ENCODE measurements at regions not wholly inside any gene's neighbourhood (a gene's known extent, or its start where the extent isn't known, plus 50 kb on each side); places are given as distances from the start of the nearest gene placed in this dataset.
"Not testable (repeated sequence)": the region's sequence is repeated elsewhere in the genome, so short reads cannot be mapped to it uniquely, and the experiment has no call there.

DNA sequence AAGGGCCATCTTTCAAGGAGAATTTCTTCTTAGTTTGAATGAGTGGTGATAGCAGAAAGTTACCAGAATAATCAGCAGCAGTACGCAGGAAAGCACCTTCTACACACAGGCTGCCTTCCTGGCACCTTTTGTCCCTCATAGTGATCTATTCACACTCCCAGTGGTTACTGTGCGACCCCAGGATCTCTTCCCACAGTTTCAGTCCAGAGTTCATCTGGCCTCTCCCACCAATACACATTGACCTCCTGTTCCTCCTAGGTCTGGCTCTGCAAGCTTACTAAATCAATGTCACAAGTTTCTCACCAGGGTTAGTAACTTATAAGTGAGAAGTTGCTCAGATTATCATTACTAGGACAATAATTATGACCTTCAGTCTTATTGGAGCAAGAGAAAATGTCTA lies 99.1 kb upstream of the PIK3R1 start:
- no peak for DNase-seq (ENCODE audit: extremely low read depth, low read depth, low spot score)

DNA sequence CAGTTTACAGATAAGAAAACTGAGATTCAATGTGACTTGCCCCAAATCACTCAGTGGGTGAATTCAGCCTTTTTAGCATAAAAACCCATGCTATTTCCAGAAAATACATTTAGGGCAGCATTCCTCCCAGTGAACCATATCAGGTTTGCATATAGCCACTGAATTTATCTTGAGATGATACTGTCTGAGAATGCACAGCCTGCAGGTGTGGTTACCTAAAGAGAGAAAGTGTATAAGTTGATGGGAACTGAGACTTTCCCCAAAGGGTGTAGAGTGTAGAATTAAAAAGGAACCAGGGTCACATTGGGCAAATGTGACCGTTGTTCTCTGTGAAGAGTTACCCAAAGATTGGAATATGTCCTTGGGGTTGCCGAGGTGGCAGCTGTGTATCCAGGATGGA lies 100.0 kb upstream of the PIK3R1 start:
- DNase-seq (ENCODE audit: extremely low read depth, low read depth, low spot score) = no peak

DNA sequence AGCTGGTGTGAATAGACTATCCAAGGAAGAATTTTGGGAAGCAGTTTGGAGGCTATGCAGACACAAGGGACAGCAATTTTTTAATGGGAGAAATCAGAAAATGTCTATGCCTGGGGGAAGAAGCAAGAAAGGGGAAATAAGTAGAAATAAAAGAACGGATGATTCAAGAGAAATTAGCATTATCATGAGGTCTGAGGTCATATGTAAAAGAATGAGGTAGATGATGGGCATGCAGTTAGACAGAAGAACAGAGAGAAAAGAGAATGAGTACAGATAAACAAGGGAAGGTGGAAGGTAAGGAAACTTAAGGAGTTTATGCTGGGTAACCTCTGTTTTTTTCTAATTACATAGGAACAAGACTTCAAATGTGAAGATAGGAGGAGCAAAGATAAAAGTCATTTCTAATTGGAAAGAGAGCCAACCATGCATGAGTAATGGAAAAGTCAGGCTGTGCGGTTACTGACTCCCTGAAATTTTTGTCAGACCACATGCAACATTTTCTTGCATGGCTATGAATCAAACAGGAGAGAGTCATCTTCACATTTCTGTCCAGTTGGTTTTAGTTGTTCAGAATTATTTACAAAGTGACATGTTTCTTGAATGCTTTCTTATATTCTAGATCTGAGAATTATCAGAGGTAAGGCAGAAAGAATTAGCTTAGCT lies 101.0 kb upstream of the PIK3R1 start:
- DNase-seq (ENCODE audit: extremely low read depth, low read depth, low spot score) = no peak

DNA sequence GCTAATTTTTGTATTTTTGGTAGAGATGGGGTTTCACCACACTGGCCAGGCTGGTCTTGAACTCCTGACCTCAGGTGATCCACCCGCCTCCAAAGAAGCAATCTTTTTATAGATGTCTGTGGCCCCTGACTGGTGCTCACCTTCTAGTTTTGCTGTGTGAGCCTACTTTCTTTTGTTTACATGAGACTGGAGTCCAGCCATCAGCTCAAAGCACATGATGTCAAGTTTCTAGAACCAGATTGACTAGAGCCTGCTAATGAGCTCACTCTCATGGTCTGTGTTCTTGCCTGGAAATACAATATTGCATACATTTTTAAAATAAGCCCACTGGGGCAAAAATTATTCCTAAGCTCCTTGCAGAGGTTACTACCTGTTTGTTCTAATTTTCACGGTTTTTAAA lies 102.9 kb upstream of the PIK3R1 start:
- no peak for DNase-seq (ENCODE audit: extremely low read depth, low read depth, low spot score)

DNA sequence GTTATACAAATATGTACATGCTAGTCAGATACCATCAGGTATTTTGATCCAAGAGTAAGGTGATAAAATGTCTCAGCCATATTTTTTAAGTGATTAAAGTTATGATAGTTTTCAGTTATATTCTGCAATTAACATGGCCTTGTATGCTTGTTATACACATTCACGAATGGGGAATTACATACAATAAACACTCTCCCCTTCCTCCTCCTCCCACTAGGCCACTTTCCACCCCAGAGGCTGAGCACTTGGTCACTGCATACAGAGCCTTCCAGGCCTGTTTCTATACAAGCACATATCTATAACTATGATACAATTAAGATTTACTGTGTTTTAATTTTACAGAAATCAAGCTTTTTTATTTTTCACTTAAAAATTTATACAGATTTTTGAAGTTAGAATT lies 104.7 kb upstream of the PIK3R1 start:
- DNase-seq (ENCODE audit: extremely low read depth, low read depth, low spot score) = no peak

DNA sequence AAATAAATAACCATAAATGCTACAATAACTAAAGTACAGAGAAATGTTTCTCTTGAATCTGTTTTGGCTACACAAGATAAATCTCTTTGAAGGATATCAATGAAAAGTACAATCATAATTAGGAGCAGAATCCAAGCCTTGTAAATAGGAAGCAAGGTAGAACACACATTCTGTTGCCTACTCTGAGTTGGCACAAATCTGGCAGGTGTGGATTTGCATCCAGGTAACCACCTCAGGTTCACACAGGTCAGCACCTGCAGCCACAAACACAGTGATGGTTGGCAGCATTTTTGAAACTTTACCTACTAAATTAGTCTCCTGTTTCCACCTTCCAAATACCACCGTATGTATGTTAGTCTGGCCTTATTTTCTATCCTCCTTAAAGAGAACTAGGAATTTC lies 105.3 kb upstream of the PIK3R1 start:
- no peak for DNase-seq (ENCODE audit: extremely low read depth, low read depth, low spot score)

DNA sequence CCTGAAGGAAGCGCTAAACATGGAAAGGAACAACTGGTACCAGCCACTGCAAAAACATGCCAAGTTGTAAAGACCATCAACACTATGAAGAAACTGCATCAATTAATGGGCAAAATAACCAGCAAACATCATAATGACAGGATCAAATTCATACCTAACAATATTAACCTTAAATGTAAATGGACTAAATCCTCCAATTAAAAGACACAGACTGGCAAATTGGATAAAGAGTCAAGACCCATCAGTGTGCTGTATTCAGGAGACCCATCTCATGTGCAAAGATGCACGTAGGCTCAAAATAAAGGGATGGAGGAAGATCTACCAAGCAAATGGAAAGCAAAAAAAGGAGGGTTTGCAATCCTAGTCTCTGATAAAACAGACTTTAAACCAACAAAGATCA lies 111.3 kb upstream of the PIK3R1 start:
- not testable (repeated sequence) for DNase-seq (ENCODE audit: extremely low read depth, low read depth, low spot score)

DNA sequence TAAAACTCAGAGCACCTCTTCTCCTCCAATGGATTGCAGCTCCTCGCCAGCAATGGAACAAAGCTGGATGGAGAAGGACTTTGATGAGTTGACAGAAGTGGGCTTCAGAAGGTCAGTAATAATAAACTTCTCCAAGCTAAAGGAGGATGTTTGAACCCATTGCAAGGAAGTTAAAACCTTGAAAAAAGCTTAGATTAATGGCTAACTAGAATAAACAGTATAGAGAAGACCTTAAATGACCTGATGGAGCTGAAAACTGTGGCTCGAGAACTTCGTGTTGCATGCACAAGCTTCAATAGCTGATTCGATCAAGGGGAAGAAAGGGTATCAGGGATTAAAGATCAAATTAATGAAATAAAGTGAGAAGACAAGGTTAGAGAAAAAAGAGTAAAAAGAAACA lies 112.3 kb upstream of the PIK3R1 start:
- not testable (repeated sequence) for DNase-seq (ENCODE audit: extremely low read depth, low read depth, low spot score)

DNA sequence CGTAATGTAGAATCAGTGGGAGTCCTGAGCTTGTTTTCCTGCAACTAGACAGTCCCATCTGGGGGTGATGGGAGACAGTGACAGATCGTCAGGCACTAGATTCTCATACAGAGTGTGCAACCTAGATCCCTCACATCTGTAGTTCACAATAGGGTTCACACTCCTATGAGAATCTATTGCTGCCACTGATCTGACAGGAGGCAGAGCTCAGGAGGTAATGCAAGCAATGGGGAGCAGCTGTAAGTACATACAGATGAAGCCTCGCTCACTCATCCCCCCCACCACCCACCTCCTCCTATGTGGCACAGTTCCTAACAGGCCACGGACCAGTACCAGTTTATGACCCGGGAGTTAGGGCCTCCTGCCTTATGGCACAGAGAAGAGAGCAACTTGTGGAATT lies 116.2 kb upstream of the PIK3R1 start:
- DNase-seq (ENCODE audit: extremely low read depth, low read depth, low spot score) = no peak

DNA sequence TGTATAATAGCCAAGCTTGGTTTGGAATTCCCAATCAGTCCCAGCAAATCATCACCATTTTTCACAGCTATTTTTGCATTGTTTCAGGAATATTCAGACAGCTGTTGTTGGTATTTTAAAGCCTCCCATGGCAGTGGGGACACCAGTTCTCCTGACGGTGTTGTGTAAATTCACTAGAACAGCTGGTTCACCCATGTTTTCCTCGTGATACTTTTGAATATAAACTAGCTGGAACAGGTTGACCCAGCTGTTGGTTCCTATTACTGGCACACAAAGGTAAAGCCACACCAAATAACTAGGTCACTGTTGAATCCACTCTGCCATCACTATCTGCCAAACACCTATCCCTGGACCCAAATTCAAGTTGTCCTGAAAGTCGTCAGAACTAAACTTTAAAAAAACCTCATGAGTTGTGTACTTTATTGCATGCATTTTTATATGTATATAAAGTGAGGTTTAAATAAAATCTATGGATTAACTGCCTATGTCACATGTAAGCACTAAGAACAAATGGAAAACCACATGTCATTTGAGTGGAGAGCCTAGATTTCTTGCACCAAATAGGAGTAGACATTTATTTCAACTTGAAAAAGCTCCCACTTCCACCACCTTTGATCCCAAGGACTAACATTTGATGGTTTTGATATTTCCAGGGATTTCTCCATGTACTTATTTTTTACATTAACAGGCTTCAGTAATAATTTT lies 121.9 kb upstream of the PIK3R1 start:
- DNase-seq (ENCODE audit: extremely low read depth, low read depth, low spot score) = no peak

DNA sequence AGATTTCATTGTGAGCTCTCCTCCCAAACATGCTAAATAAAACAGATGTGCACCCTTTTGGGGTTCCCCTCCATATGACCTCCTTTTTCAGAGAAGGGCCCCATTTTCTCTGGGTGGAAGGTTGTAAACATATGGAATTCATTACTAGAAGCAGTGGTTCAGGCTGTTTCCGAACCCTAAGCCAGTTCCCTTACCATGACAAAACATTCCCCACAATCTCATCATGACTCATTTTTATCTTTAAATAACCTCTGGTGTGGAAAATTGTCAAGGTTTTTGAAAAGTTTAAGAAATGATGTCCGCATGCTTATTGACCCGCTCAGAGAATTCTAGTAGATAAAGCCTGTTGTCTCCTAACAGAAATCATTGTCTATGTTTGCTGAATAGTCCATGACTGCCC lies 127.3 kb upstream of the PIK3R1 start:
- DNase-seq (ENCODE audit: extremely low read depth, low read depth, low spot score) = no peak

DNA sequence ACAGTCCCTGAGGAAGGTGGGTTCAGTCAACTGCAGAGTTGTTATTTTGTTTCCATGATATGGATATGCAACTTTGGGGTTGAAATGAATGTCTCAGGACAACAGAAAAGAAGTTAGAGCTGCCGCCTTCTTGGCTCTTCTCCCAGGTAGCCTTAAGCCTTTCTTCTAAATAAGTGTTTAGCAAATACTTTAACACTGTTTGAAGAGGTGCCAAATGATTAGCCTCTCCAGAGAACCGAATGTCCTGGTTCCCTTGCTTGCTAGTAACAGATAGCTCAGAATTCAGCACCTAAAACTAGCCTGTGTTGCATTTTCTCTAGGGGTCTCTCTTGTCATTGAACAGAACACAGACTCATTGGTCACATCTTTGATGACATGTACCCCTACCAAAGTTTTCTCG lies 127.7 kb upstream of the PIK3R1 start:
- no peak for DNase-seq (ENCODE audit: extremely low read depth, low read depth, low spot score)

DNA sequence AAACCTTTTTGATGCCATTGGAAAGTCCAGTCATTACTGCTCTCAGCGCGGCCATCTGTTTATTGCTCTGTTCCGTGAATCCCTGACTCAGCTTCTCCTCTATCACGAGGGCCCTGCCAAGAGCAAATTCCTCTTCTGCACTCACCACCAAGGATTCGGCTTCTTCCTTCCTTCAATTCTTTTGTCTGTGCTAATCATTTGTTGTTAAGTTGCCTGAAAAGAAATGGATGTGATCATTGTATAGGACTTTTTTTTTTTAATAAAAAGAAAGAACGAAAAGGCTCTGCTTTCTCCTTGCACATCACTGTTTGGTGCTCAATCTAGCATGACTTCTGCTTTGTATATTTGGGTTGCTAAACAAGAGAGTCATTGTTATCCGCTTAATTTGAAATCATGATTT lies 128.7 kb upstream of the PIK3R1 start:
- DNase-seq (ENCODE audit: extremely low read depth, low read depth, low spot score) = peak; percentile 31

DNA sequence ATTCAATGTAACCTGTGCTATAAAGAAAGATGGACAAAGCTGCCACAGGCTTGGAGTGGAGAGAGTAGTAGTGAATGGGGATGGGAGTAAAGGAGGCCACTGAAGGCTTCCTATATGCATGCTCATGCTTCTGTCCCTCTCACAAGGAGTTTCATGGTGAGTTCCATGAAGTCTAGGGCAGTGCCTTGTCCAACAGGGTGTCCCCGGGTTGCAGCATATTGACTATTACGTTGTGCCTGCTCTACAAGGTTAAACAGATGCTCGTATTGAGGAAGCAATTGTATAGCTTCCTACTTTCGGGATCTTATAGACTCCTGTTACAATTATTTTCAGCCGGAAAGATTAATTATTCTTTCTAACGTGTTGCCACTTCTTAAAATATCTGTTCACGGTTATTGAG lies 129.1 kb upstream of the PIK3R1 start:
- DNase-seq (ENCODE audit: extremely low read depth, low read depth, low spot score) = no peak

DNA sequence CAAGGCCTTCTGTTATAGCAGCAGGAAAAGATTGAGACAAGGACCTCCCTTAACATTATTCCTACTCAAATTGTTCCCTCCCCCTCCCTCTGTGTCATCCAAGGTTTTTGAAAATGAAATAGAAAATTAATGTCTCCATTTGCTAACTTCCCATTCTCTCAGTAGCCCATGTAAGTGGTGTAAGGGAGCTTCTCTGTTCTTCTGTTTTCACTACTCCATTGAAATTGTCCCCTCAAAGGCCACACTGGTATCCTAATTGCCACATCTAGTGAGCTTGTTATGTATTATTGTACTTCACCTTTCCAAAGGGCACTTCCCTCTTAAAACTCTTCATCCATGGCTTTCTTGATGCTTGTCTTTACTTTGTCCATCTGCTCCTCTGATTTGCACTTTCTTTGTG lies 131.2 kb upstream of the PIK3R1 start:
- no peak for DNase-seq (ENCODE audit: extremely low read depth, low read depth, low spot score)

DNA sequence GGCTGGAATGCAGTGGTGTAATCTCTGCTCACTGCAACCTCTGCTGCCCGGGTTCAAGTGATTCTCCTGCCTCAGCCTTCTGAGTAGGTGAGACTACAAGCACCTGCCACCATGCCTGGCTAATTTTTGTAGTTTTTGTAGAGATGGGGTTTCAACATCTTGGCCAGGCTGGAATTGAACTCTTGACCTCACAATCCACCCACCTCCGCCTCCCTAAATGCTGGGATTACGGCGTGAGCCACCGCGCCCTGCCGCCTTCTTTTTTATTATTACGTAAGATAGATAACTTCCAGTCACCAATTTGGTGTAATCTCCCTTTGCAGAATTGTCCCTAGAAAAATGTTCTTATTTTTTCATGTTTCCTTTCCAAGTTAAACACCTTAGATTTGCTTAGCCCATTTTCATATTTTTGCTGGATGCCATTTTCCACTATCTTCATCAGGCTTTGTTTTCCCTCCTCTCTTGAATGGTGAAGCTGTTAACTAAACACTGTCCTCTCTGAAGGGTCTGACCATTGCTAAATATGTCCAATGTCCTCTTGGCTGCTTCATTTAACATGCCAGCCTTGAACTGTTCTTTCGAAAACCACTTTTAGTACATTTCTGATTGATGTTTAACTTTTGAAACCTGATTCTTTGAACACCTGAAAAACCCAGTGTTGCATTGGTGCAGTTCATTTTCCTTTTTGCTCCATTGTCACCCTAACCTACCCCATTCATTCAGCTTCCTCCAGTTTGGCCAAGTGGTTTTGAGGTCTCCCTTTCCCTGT lies 135.1 kb upstream of the PIK3R1 start:
- no peak for DNase-seq (ENCODE audit: extremely low read depth, low read depth, low spot score)

DNA sequence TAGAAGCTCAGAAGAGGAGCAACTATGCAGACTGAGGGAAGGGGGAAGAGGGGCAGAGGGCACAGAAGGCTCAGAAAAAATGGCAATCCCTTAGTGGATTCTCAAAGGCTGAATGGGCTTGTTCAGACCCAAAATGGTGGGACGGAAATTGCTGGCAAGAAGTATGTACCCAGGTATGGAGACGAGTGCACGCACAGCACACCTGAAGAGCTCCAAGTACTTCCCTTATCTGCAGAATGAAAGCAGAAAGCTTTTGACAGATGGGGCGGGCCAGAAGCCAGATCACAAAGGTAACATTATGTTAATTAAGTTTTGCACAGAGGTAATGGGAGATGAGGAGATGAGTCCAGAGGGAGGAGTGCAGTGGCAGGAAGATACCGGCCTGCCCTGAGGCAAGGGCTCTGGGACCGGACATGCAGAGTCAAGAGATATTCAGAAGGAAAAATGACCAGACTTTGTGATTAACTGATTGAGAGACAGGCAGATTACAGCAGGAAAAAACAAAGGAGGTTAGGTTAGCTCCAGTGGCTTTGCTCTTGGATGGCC lies 138.1 kb upstream of the PIK3R1 start:
- DNase-seq (ENCODE audit: extremely low read depth, low read depth, low spot score) = no peak

DNA sequence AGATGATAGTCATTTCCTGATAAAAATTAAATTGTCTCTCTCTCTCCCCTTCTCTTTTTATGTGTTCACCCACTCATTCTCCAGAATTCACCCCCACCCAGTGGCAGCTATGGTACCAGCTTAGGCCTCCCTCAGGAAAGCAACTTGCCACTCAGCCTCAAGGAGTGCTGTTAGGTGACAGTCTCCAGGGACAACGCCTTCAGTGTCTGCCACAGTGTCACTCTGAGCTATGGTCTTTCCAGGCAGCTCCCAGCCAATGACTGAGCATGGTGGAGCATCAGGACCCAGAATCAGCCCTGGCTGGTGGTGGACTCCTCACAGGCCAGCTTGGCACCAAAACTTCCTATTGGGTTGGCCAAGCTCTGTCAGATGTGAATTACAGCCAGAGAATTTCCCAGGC lies 140.9 kb upstream of the PIK3R1 start:
- DNase-seq (ENCODE audit: extremely low read depth, low read depth, low spot score) = no peak

DNA sequence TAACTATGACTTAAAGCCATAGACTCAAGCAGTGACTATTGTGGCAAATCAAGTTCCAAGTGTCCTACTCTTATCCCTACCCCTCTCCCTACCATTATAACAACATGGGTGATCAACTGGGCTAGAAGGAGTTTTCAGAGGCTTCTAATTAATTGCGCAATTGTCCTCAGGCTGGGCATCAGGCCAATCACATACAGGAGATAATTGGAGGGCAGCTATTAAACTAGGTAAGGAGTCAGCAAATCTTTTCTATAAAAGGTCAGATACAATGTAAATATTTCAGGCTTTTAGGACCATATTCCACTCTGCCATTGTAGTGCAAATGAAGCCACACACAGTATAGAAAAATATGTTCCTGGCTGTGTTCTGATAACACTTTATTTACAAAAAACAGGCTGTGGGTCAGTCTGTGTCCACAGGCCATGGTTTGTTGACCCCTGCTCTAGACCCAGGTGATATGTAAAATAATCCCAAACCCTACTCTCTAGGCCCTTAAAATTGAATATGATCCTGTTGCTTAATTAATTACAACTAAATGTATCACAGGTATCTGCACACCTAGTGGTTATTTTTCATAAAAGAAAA lies 141.4 kb upstream of the PIK3R1 start:
- no peak for DNase-seq (ENCODE audit: extremely low read depth, low read depth, low spot score)

DNA sequence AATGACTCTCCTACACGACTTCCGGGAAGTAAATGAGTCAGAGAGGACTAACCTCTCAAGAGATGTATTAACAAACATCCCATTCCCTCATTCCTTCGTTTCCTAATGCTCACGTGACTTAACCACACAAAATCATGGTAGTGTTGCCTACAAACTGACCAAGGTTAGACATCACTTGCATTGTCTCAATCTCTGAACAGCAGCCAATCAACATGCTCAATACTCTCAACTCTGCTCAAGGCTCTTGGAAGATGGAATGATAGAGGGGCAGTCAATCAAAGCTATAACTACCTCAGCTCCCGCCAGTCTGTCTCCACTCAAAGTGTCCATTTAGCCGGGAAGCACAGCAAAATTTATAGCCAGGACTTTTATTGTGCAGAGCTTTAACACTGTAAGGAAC lies 143.8 kb upstream of the PIK3R1 start:
- no peak for DNase-seq (ENCODE audit: extremely low read depth, low read depth, low spot score)

DNA sequence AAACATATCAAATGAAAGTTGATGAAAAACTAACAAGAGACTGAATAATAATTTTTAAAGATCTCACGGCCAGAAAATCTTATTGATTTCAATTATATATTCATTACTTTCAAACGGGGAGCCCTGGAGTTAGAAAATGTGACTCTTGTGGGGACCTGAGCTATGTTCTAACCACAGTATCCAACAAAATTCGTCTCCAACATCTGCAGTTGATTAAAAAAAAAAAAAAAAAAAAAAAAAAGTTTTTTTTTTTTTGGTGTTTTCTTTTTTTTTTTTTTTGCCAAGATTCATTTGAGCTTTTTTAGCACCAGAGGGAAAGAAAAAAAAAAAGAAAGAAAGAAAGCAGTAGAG lies 144.3 kb upstream of the PIK3R1 start:
- DNase-seq (ENCODE audit: extremely low read depth, low read depth, low spot score) = no peak

Data from glomerular endothelial cell (primary cell).